Activated T-cell treated with anti-CD3 and anti-CD28 coated beads, Interleukin-2, amount 50 U/mL, for 4 hours (primary cell): ENCODE measurements at regions not wholly inside any gene's neighbourhood (a gene's known extent, or its start where the extent isn't known, plus 50 kb on each side); places are given as distances from the start of the nearest gene placed in this dataset.

ENCODE experiments used
- ATAC-seq, 2 donors: fragments of 200-7000 bp; cut with Tn5 transposase; one replicate each; pipeline ENCODE4 v1.10.0; 2021
- DNase-seq: peaks from one replicate; pipeline ENCODE4 v3.0.0-alpha.2; 2020
- H3K27me3 Mint-ChIP-seq: one replicate; pipeline ENCODE4 v1.8.0; 2021; ENCODE audit warnings: low read depth, mixed read lengths
- H3K36me3 Mint-ChIP-seq: one replicate; pipeline ENCODE4 v1.8.0; 2022; ENCODE audit warnings: mixed read lengths; ENCODE audit not compliant: insufficient read depth
- H3K4me1 Mint-ChIP-seq: one replicate; pipeline ENCODE4 v1.8.0; 2021; ENCODE audit warnings: low read depth, mixed read lengths
- H3K4me3 Mint-ChIP-seq: one replicate; pipeline ENCODE4 v1.8.0; 2021; ENCODE audit warnings: mild to moderate bottlenecking, moderate library complexity, mixed read lengths
- H3K9me3 Mint-ChIP-seq: one replicate; pipeline ENCODE4 v1.8.0; 2021; ENCODE audit warnings: mixed read lengths

GRCh38 chr1:224486801-224487583, 52.4 kb upstream of the WDR26 start:
- no peak for ATAC-seq

GRCh38 chr1:224488806-224489499, 54.4 kb upstream of the WDR26 start:
- Mint-ChIP-seq H3K4me3 (no peak overlapping the region), H3K36me3 (no peaks in the 10 kb centered on the region), H3K27me3 (no peaks in the 10 kb centered on the region), H3K9me3 (no peaks in the 10 kb centered on the region), H3K4me1 (no peaks in the 10 kb centered on the region)
- ATAC-seq (no peak), DNase-seq (no peak)

More at GRCh38 chr1:224486801-224487583, 52.4 kb upstream of the WDR26 start:
- Mint-ChIP-seq H3K9me3 (no peaks in the 10 kb centered on the region), H3K27me3 (no peaks in the 10 kb centered on the region), H3K4me3 (no peak overlapping the region), H3K4me1 (no peaks in the 10 kb centered on the region), H3K36me3 (no peaks in the 10 kb centered on the region)
- DNase-seq = no peak

DNA sequence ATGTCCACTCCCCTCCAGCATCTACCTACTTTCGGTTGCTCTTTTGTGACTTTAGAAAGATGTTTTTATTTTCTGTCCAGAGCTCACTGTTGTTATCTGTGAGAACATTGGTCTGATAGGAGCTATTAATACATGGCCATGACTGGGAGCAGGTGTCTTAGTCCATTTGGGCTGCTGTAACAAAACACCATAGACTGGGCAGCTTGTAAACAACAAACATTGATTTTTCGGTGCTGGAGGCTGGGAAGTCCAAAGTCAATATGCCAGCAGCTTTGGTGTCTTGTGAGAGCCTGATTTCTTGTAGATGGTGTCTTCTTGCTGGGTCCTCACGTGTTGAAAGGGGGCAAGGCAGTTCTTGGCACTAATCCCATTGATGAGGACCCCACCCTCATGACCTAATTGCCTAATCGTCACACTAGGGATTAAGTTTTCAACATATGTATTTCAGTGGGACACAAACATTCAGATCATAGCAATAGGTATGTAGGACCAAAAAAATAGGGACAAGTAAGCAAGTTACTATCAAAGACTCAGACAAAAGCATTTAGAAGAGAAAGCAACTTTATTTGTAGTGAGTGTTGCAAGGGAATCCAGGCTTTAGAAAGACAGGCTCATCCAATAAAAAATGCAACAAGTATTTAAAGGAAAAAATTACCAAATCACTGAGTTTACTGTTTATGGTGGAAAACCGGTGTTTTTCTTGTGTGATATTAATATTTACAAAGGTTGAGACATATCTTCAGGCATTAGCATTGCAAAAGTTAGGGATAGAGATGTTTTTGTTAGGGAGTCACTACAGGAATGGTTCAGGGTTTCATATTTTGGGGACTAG, 55.2 kb upstream of the WDR26 start:
- no peak overlapping the region for H3K4me3 Mint-ChIP-seq
- H3K9me3 Mint-ChIP-seq = no peaks in the 10 kb centered on the region
- H3K27me3 Mint-ChIP-seq = no peaks in the 10 kb centered on the region
- DNase-seq (no peak), ATAC-seq (no peak)
- no peaks in the 10 kb centered on the region for H3K36me3 Mint-ChIP-seq
- no peaks in the 10 kb centered on the region for H3K4me1 Mint-ChIP-seq

GRCh38 chr1:224490549-224491537, 56.2 kb upstream of the WDR26 start:
- H3K27me3 Mint-ChIP-seq = no peaks in the 10 kb centered on the region
- no peaks in the 10 kb centered on the region for H3K36me3 Mint-ChIP-seq

GRCh38 chr1:224492015-224492414, 57.4 kb upstream of the WDR26 start:
- H3K36me3 Mint-ChIP-seq = no peaks in the 10 kb centered on the region

More at GRCh38 chr1:224490549-224491537, 56.2 kb upstream of the WDR26 start:
- Mint-ChIP-seq H3K9me3 (no peaks in the 10 kb centered on the region), H3K4me3 (no peak overlapping the region), H3K4me1 (no peaks in the 10 kb centered on the region)
- ATAC-seq (no peak), DNase-seq (no peak)

DNA sequence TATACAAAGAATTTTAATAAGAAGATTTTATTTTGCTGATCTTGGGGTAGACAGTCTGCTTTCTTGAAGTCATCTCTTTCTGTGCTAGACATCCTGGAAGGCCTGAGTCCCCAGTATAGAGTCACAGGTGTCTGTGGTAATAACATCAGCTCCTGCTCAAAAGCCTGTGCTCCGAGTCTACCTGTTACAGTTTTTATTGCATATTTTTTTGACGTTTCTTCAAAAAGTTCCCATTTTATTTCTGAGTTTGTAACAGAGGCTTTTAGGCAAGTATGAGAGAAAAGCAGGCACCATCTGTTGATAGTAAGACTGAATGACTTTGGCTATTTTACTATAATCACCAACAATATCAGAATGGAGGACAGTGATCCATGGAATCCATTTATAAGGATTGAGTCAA, 58.0 kb upstream of the WDR26 start:
- DNase-seq (no peak), ATAC-seq (no peak)
- Mint-ChIP-seq H3K9me3 (no peaks in the 10 kb centered on the region), H3K4me1 (peaks cover 9% of the 10 kb centered on the region), H3K4me3 (no peak overlapping the region), H3K36me3 (no peaks in the 10 kb centered on the region), H3K27me3 (no peaks in the 10 kb centered on the region)

More at GRCh38 chr1:224492015-224492414, 57.4 kb upstream of the WDR26 start:
- peaks cover 3% of the 10 kb centered on the region for H3K4me1 Mint-ChIP-seq
- no peak overlapping the region for H3K4me3 Mint-ChIP-seq
- no peaks in the 10 kb centered on the region for H3K9me3 Mint-ChIP-seq
- no peaks in the 10 kb centered on the region for H3K27me3 Mint-ChIP-seq
- DNase-seq (no peak), ATAC-seq (no peak)

DNA sequence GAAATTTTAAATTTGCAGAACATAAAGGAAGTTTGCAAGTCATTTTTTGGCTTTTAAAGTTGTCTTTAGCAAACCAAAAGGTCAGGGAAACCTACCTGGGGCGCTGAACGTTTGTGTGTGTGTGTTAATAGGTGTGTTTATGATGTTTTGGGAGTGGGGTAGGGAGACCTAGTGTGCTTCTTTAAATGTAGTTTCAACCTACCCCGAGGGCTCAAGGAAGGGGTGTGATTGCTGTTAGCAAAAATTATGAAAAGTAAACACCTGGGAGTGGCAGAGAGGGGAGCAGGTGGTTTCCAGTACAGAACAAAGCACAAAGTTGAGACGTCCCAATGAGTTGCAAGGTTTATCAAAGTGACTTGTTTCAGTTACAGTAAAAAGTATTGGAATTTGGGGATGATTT, 58.7 kb upstream of the WDR26 start:
- peaks cover 16% of the 10 kb centered on the region for H3K4me1 Mint-ChIP-seq
- DNase-seq (no peak), ATAC-seq (no peak)
- no peak overlapping the region for H3K4me3 Mint-ChIP-seq
- H3K27me3 Mint-ChIP-seq = no peaks in the 10 kb centered on the region
- H3K9me3 Mint-ChIP-seq = no peaks in the 10 kb centered on the region
- H3K36me3 Mint-ChIP-seq = no peaks in the 10 kb centered on the region

- H3K36me3 Mint-ChIP-seq = no peaks in the 10 kb centered on the region
- DNase-seq (no peak), ATAC-seq (no peak)
Observed at GRCh38 chr1:224494343-224494742, 59.7 kb upstream of the WDR26 start.

GRCh38 chr1:224495866-224496265, 61.3 kb upstream of the WDR26 start:
- no peaks in the 10 kb centered on the region for H3K9me3 Mint-ChIP-seq
- H3K4me3 Mint-ChIP-seq = no peak overlapping the region
- no peak for ATAC-seq
- H3K27me3 Mint-ChIP-seq = no peaks in the 10 kb centered on the region
- DNase-seq = no peak
- H3K36me3 Mint-ChIP-seq = no peaks in the 10 kb centered on the region
- peaks cover 28% of the 10 kb centered on the region for H3K4me1 Mint-ChIP-seq

More at GRCh38 chr1:224494343-224494742, 59.7 kb upstream of the WDR26 start:
- Mint-ChIP-seq H3K27me3 (no peaks in the 10 kb centered on the region), H3K4me1 (peaks cover 25% of the 10 kb centered on the region), H3K4me3 (no peak overlapping the region), H3K9me3 (no peaks in the 10 kb centered on the region)

DNA sequence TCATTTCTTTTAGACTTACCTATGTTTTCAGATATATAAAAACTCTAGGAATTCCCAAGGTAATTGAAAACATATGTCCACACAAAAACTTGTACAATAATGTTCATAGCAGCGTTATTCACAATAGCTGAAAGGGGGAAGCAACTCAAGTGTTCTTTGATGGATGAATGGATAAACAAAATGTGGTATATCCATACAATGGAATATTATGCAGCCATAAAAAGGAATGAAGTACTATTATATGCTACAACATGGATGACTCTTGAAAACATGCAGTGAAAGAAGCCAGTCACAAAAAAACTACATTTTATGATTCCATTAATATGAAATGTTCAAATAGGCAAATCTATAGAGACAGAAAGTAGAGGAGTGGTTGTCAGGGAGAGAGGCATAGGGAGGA, 62.2 kb upstream of the WDR26 start:
- Mint-ChIP-seq H3K4me3 (no peak overlapping the region), H3K4me1 (peaks cover 31% of the 10 kb centered on the region), H3K27me3 (no peaks in the 10 kb centered on the region)

DNA sequence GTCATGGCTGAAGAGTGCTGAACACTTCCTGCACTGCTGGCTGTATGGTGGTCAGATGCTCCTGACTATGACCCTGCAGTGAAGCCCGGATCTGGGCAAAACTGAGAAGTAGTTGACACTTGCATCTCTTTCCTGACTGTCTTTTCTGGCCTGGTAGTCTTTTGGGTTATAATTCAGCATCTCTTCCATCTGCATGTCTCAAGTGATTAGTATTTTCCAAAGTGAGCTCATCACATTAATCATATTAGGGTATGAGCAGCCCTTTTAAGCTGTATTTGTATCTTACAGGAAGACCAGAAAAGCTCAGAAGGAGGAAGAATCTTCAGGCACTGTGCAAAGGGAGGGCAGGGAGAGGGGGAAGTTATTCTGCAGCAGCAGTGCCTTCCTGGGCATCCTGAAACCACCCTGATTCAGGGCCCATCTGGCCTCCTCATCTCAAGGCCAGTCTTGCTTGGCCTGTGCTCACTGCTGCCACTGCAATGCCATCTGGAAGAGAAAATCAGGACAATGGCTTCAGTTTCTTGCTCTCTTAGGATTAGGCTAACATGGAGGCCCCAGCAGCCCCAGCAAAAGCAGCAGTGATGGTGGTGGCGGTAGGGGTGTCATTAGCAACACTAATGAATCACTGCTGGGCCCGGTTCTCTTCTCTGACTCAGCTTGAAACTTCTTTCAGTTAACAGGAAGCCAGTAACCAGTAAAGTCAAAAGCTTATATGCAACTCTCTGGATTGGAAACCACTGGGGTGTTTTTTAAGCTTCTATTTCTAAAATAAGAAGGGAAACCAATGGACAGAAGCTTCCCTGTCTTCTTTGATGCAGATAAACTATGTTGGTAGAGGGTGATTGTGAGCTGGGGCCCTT, 63.3 kb upstream of the WDR26 start:
- peaks cover 32% of the 10 kb centered on the region for H3K4me1 Mint-ChIP-seq
- no peaks in the 10 kb centered on the region for H3K27me3 Mint-ChIP-seq
- H3K9me3 Mint-ChIP-seq = no peaks in the 10 kb centered on the region
- ATAC-seq (peak; percentile 95 to 97), DNase-seq (peak; percentile 44)
- peak overlapping the region; percentile 54 for H3K4me3 Mint-ChIP-seq
- H3K36me3 Mint-ChIP-seq = no peaks in the 10 kb centered on the region

More for the DNA sequence above, 62.2 kb upstream of the WDR26 start:
- Mint-ChIP-seq H3K36me3 (no peaks in the 10 kb centered on the region), H3K9me3 (no peaks in the 10 kb centered on the region)
- no peak for DNase-seq
- ATAC-seq = no peak

- Mint-ChIP-seq H3K27me3 (no peaks in the 10 kb centered on the region), H3K4me3 (peak overlapping the region; percentile 54)
- no peak for DNase-seq
Observed at GRCh38 chr1:224498574-224499170, 64.1 kb upstream of the WDR26 start.

More at GRCh38 chr1:224498574-224499170, 64.1 kb upstream of the WDR26 start:
- peak; percentile 18 to 35 for ATAC-seq
- H3K36me3 Mint-ChIP-seq = no peaks in the 10 kb centered on the region
- peaks cover 35% of the 10 kb centered on the region for H3K4me1 Mint-ChIP-seq
- no peaks in the 10 kb centered on the region for H3K9me3 Mint-ChIP-seq
